Endothelial cell (in vitro differentiated cells): ENCODE measurements at regions not wholly inside any gene's neighbourhood (a gene's known extent, or its start where the extent isn't known, plus 50 kb on each side); places are given as distances from the start of the nearest gene placed in this dataset.

Experiments
- DNase-seq: peaks from one replicate; pipeline ENCODE4 v3.0.0; 2021; ENCODE audit warnings: low spot score
- H3K27ac Mint-ChIP-seq: one replicate; pipeline ENCODE4 v1.8.0; 2021; ENCODE audit warnings: mixed read lengths, inconsistent platforms; ENCODE audit not compliant: unreplicated experiment
- H3K27me3 Mint-ChIP-seq: one replicate; pipeline ENCODE4 v1.8.0; 2021; ENCODE audit warnings: mild to moderate bottlenecking, moderate library complexity, mixed read lengths, inconsistent platforms; ENCODE audit not compliant: unreplicated experiment
- H3K36me3 Mint-ChIP-seq: one replicate; pipeline ENCODE4 v1.8.0; 2021; ENCODE audit warnings: mild to moderate bottlenecking, low read depth, mixed read lengths, inconsistent platforms; ENCODE audit not compliant: unreplicated experiment
- H3K4me1 Mint-ChIP-seq: one replicate; pipeline ENCODE4 v1.8.0; 2021; ENCODE audit warnings: mild to moderate bottlenecking, mixed read lengths, inconsistent platforms; ENCODE audit not compliant: unreplicated experiment
- H3K4me3 Mint-ChIP-seq: one replicate; pipeline ENCODE4 v1.8.0; 2021; ENCODE audit warnings: mild to moderate bottlenecking, mixed read lengths, inconsistent platforms; ENCODE audit not compliant: unreplicated experiment
- H3K9me3 Mint-ChIP-seq: one replicate; pipeline ENCODE4 v1.8.0; 2021; ENCODE audit warnings: mixed read lengths, inconsistent platforms; ENCODE audit not compliant: unreplicated experiment
- CTCF ChIP-seq: fragments of 200-600 bp; sonication (generic); IDR thresholded peaks from one replicate; pipeline ENCODE4 v1.5.0; 2021; ENCODE audit warnings: antibody characterized with exemption; ENCODE audit not compliant: unreplicated experiment

DNA sequence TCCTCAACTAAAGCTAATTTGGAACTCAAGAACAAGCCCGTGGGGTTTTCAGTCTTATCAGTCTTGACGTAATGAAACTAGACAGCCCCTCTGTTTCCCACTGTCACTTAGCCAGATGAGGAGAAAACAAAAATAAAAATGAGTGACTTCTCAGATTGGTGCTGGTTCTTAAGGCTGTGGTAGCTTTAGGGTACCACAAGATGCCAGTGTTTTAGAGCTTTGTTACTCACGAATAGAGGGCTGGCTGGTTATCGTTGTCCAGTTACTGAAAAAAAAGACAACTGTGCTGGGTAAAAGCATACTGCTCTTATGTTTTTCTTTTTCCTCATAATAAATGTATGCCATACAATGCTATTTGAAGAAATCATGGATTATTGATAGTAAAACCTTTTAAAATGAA, 796.7 kb downstream of the RAPGEF2 start:
- H3K9me3 Mint-ChIP-seq, result no peaks in the 10 kb centered on the region
- H3K27ac Mint-ChIP-seq, result no peak overlapping the region
- TF ChIP-seq CTCF, result no peak
- no peaks in the 10 kb centered on the region for H3K36me3 Mint-ChIP-seq
- DNase-seq, result no peak
- H3K27me3 Mint-ChIP-seq, result no peaks in the 10 kb centered on the region
- peaks cover 10% of the 10 kb centered on the region for H3K4me1 Mint-ChIP-seq
- no peak overlapping the region for H3K4me3 Mint-ChIP-seq

GRCh38 chr4:159900562-159900961, 797.7 kb downstream of the RAPGEF2 start:
- TF ChIP-seq CTCF, result no peak
- Mint-ChIP-seq H3K4me1 (peaks cover 10% of the 10 kb centered on the region), H3K9me3 (no peaks in the 10 kb centered on the region), H3K4me3 (no peak overlapping the region), H3K36me3 (no peaks in the 10 kb centered on the region), H3K27me3 (no peaks in the 10 kb centered on the region), H3K27ac (no peak overlapping the region)
- DNase-seq, result no peak

- Mint-ChIP-seq H3K9me3 (no peaks in the 10 kb centered on the region), H3K27me3 (no peaks in the 10 kb centered on the region), H3K27ac (no peak overlapping the region), H3K4me3 (no peak overlapping the region), H3K4me1 (peaks cover 10% of the 10 kb centered on the region), H3K36me3 (no peaks in the 10 kb centered on the region)
- no peak for TF ChIP-seq CTCF
- no peak for DNase-seq
These were observed 799.8 kb downstream of the RAPGEF2 start for GRCh38 chr4:159902648-159903047.

GRCh38 chr4:159904906-159905305, 802.0 kb downstream of the RAPGEF2 start:
- no peak for TF ChIP-seq CTCF

DNA sequence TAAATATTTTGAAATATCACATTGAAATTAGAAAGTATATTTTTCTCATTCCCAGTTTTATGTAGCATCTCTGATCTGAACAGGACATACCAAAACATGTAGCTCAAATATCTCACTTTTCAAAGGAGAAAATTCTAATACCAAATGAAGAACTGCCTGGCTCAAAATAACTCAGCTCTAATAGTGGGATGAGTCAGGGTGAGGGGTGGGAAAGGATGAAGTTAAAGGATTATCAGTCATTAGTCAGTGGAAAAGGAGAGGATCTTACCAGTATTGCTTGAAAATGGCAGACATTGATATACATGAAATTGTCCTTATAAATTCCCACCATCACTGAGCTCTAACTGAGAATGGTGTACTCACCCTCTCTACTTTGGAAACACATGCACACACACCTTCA, 803.2 kb downstream of the RAPGEF2 start:
- no peak for DNase-seq
- no peaks in the 10 kb centered on the region for H3K36me3 Mint-ChIP-seq
- no peak overlapping the region for H3K27ac Mint-ChIP-seq
- no peaks in the 10 kb centered on the region for H3K9me3 Mint-ChIP-seq
- H3K4me1 Mint-ChIP-seq, result peaks cover 10% of the 10 kb centered on the region
- no peak overlapping the region for H3K4me3 Mint-ChIP-seq
- no peak for TF ChIP-seq CTCF
- H3K27me3 Mint-ChIP-seq, result no peaks in the 10 kb centered on the region

More at GRCh38 chr4:159904906-159905305, 802.0 kb downstream of the RAPGEF2 start:
- no peak for DNase-seq
- H3K27me3 Mint-ChIP-seq, result no peaks in the 10 kb centered on the region
- H3K27ac Mint-ChIP-seq, result no peak overlapping the region
- no peaks in the 10 kb centered on the region for H3K36me3 Mint-ChIP-seq
- H3K4me3 Mint-ChIP-seq, result no peak overlapping the region
- H3K9me3 Mint-ChIP-seq, result no peaks in the 10 kb centered on the region
- peaks cover 10% of the 10 kb centered on the region for H3K4me1 Mint-ChIP-seq
